Nephron progenitor cell (in vitro differentiated cells): ENCODE measurements at regions not wholly inside any gene's neighbourhood (a gene's known extent, or its start where the extent isn't known, plus 50 kb on each side); places are given as distances from the start of the nearest gene placed in this dataset.

Source experiments
- DNase-seq: peaks from one replicate; pipeline ENCODE4 v3.0.0; 2021
- H3K27ac Mint-ChIP-seq: 2 replicates; pipeline ENCODE4 v1.8.0; 2021; ENCODE audit warnings: mild to moderate bottlenecking, moderate library complexity, mixed read lengths
- H3K27me3 Mint-ChIP-seq: 2 replicates; pipeline ENCODE4 v1.8.0; 2021; ENCODE audit warnings: mild to moderate bottlenecking, low read depth, mixed read lengths; ENCODE audit not compliant: poor library complexity
- H3K36me3 Mint-ChIP-seq: 2 replicates; pipeline ENCODE4 v1.8.0; 2021; ENCODE audit warnings: low read depth, mixed read lengths
- H3K4me1 Mint-ChIP-seq: 2 replicates; pipeline ENCODE4 v1.8.0; 2021; ENCODE audit warnings: mixed read lengths
- H3K4me3 Mint-ChIP-seq: 2 replicates; pipeline ENCODE4 v1.8.0; 2021; ENCODE audit warnings: mild to moderate bottlenecking, moderate library complexity, mixed read lengths
- H3K9me3 Mint-ChIP-seq: 2 replicates; pipeline ENCODE4 v1.8.0; 2021; ENCODE audit warnings: mild to moderate bottlenecking, moderate library complexity, mixed read lengths
- TF ChIP-seq, protein P1 (sequence below): fragments of 200-600 bp; sonication (generic); IDR thresholded peaks from 2 replicates; pipeline ENCODE4 v1.5.0; 2021; ENCODE audit warnings: antibody characterized with exemption

DNA sequence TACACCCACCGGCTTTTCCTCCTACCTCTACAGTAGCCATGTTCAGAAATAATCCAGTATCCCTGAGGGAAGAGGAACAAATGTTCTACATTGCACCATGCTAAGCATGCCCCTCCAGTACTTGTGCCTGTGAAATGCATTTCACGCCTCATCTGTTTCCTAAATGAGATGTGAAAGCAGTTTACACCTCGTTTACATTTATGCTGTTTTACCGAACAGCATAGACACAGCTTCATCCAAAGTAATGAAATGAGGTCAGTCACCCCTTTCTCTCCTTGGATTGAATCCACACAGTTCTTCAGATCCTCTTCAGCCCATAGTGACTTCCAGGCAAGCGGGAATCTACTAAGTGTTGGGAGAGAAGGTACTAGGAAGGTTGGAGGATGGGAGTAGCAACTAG is 514.3 kb downstream of the PDCD6IP start:
- Mint-ChIP-seq H3K27ac (no peak overlapping the region), H3K9me3 (peaks cover 12% of the 10 kb centered on the region), H3K27me3 (no peaks in the 10 kb centered on the region), H3K36me3 (no peaks in the 10 kb centered on the region), H3K4me1 (no peaks in the 10 kb centered on the region), H3K4me3 (no peak overlapping the region)
- TF ChIP-seq, protein P1, sequence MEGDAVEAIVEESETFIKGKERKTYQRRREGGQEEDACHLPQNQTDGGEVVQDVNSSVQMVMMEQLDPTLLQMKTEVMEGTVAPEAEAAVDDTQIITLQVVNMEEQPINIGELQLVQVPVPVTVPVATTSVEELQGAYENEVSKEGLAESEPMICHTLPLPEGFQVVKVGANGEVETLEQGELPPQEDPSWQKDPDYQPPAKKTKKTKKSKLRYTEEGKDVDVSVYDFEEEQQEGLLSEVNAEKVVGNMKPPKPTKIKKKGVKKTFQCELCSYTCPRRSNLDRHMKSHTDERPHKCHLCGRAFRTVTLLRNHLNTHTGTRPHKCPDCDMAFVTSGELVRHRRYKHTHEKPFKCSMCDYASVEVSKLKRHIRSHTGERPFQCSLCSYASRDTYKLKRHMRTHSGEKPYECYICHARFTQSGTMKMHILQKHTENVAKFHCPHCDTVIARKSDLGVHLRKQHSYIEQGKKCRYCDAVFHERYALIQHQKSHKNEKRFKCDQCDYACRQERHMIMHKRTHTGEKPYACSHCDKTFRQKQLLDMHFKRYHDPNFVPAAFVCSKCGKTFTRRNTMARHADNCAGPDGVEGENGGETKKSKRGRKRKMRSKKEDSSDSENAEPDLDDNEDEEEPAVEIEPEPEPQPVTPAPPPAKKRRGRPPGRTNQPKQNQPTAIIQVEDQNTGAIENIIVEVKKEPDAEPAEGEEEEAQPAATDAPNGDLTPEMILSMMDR: no peak
- DNase-seq: no peak

DNA sequence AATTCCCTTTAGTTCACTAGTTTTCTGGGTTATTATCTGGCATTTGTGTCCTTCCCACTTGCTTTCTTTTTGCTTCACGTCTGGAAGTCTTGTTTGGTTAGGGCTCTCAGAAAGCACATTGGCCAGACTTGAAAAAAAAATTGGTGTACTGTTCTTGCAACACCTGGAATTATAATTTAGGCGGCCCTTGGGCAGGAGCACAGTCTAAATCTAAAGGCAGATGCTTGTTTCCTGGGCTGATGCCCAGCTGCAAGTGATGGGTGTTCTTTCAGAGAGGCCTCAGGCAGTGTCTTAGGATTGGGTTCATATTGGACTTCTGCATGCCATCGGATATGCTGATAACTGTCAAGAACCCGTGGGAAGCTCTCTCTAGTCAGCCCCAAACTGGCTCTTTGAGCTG is 521.5 kb downstream of the PDCD6IP start:
- no peaks in the 10 kb centered on the region for H3K27me3 Mint-ChIP-seq
- peaks cover 21% of the 10 kb centered on the region for H3K9me3 Mint-ChIP-seq

DNA sequence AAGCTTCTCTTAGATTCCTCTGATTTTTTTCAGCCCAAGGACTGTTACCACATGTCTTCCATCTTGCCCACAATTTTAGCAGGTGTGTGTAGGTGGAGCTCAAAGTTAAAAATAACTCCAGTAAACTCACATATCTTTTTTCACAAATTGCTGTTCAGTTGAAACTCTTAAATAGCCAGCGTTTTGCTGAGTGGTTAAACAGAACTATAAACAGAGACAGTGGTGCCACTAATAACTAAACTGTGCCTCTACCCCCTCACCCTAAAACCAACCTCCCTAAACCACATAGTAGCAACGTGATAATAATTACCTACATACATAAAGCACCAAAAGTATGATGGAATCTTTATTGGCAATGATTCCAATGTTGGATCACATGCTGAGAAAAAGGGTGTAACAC is 525.1 kb downstream of the PDCD6IP start:
- Mint-ChIP-seq H3K9me3 (peaks cover 2% of the 10 kb centered on the region), H3K4me3 (no peak overlapping the region), H3K27me3 (no peaks in the 10 kb centered on the region), H3K4me1 (no peaks in the 10 kb centered on the region), H3K36me3 (peaks cover under 1% of the 10 kb centered on the region), H3K27ac (no peak overlapping the region)
- TF ChIP-seq, protein P1: no peak
- DNase-seq: no peak

More for the DNA sequence above, 521.5 kb downstream of the PDCD6IP start:
- H3K36me3 Mint-ChIP-seq: peaks cover 9% of the 10 kb centered on the region
- TF ChIP-seq, protein P1: no peak
- H3K4me1 Mint-ChIP-seq: no peaks in the 10 kb centered on the region
- H3K27ac Mint-ChIP-seq: no peak overlapping the region
- no peak for DNase-seq
- no peak overlapping the region for H3K4me3 Mint-ChIP-seq

DNA sequence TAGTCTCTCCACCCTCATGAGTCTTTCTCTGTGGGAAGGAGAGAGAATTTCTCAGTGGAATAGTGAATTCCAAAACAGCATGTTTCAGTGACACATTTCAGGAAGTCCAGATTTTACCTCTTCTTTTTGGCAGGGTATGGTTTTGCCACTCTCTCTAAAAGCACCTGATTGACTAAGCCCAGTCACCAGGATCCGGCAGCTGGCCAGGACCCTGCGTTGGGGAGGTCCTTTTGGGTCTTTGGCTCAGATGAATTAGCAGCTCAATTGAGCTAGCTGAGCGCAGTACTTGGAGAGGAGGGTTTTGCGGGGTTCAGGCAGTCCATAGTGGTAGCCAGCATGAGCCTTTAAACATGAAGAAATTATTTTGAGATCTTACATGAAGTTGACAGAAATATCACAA is 548.2 kb downstream of the PDCD6IP start:
- Mint-ChIP-seq H3K9me3 (no peaks in the 10 kb centered on the region), H3K27me3 (no peaks in the 10 kb centered on the region), H3K27ac (no peak overlapping the region), H3K4me3 (no peak overlapping the region), H3K4me1 (peaks cover 3% of the 10 kb centered on the region), H3K36me3 (no peaks in the 10 kb centered on the region)
- no peak for DNase-seq
- TF ChIP-seq, protein P1: no peak

DNA sequence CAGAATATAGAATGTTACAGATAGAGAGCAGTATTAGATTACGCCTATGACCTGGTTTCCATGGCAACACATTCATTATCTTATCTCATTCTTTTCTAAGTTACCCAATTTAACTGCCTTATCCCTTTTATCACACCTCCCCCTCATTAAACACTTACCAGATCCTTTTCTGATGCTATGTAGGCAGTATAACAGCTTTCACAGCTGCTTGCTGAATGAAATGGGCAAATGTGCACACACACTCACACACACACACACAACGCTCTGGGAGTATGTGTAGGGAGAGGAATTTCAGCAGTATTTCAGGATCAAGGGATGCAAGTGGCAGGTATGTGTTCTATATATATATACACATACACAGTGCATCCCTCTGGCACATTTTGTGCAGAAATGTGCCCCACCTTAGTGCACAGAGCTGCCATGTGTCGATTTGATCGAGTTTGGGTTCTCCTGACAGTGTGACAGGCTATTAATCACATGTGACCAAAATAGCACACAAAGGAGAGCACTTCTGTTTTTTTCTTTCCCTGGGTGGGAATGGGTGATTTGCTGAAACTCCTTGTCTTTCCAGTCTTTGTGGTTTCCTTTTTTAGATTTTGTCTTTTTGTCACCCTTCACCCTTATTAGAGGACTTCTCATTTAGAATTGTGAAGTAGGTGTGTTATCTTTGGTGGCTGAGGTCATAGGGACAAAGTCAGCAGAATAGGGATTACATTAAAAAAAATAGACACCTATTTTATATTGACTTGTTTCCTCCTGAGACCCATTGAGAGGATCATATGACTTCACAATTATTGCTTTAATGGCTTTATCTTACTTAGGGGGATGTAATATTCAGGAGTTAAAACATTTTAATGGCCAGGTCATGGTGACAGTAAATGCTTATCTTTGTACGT is 553.7 kb downstream of the PDCD6IP start:
- H3K4me3 Mint-ChIP-seq: no peak overlapping the region
- no peaks in the 10 kb centered on the region for H3K9me3 Mint-ChIP-seq
- no peaks in the 10 kb centered on the region for H3K27me3 Mint-ChIP-seq
- TF ChIP-seq, protein P1: no peak
- peaks cover 24% of the 10 kb centered on the region for H3K4me1 Mint-ChIP-seq
- DNase-seq: no peak
- H3K27ac Mint-ChIP-seq: peak overlapping the region; percentile 4
- H3K36me3 Mint-ChIP-seq: no peaks in the 10 kb centered on the region
